HG02759 (cell line): ENCODE measurements at regions not wholly inside any gene's neighbourhood (a gene's known extent, or its start where the extent isn't known, plus 50 kb on each side); places are given as distances from the start of the nearest gene placed in this dataset.
"Not testable (repeated sequence)": the region's sequence is repeated elsewhere in the genome, so short reads cannot be mapped to it uniquely, and the experiment has no call there.

Source experiments
- ATAC-seq: cut with Tn5 transposase; IDR thresholded peaks from one replicate; pipeline ENCODE4 v1.9.1; 2021; ENCODE audit warnings: mild to moderate bottlenecking, moderate library complexity; ENCODE audit not compliant: unreplicated experiment

GRCh38 chr3:194860725-194861124 is 175.0 kb downstream of the FAM43A start:
- no peak for ATAC-seq

GRCh38 chr3:194861375-194861774 is 175.7 kb downstream of the FAM43A start:
- ATAC-seq, result no peak

GRCh38 chr3:194865061-194865460 is 179.4 kb downstream of the FAM43A start:
- no peak for ATAC-seq

GRCh38 chr3:194865615-194866014 is 179.9 kb downstream of the FAM43A start:
- ATAC-seq, result no peak

- no peak for ATAC-seq
Measured at GRCh38 chr3:194866236-194866635, 180.6 kb downstream of the FAM43A start.

- ATAC-seq, result no peak
Measured at GRCh38 chr3:194867270-194867983, 181.7 kb downstream of the FAM43A start.

GRCh38 chr3:194868831-194869230 is 183.1 kb downstream of the FAM43A start:
- no peak for ATAC-seq

- ATAC-seq, result no peak
Measured at GRCh38 chr3:194869482-194870169, 183.9 kb downstream of the FAM43A start.

GRCh38 chr3:194870394-194871110 is 184.9 kb downstream of the FAM43A start:
- ATAC-seq, result no peak

- ATAC-seq, result no peak
Measured at GRCh38 chr3:194871143-194871863, 185.6 kb downstream of the FAM43A start.

GRCh38 chr3:194871864-194872668 is 186.4 kb downstream of the FAM43A start:
- no peak for ATAC-seq

GRCh38 chr3:194872669-194872977 is 186.9 kb downstream of the FAM43A start:
- ATAC-seq, result no peak

GRCh38 chr3:194873474-194873873 is 187.8 kb downstream of the FAM43A start:
- ATAC-seq, result not testable (repeated sequence)

GRCh38 chr3:194874206-194874605 is 188.5 kb downstream of the FAM43A start:
- no peak for ATAC-seq

GRCh38 chr3:194874783-194875182 is 189.1 kb downstream of the FAM43A start:
- no peak for ATAC-seq

- ATAC-seq, result no peak
Measured at GRCh38 chr3:194875581-194876402, 190.1 kb downstream of the FAM43A start.

GRCh38 chr3:194876403-194877095 is 190.9 kb downstream of the FAM43A start:
- ATAC-seq, result no peak

GRCh38 chr3:194877291-194878119 is 191.8 kb downstream of the FAM43A start:
- no peak for ATAC-seq
